Breast epithelium (tissue), 4 donors: ENCODE measurements at regions not wholly inside any gene's neighbourhood (a gene's known extent, or its start where the extent isn't known, plus 50 kb on each side); places are given as distances from the start of the nearest gene placed in this dataset.

Experiments used
- DNase-seq, 2 donors: peaks; one replicate each; pipeline ENCODE4 v3.0.0-alpha.2; 2019; ENCODE audit warnings: low spot score in 2 of 2
- H3K27ac ChIP-seq, 2 donors: fragments of 200-600 bp; sonication (generic) in 1 of 2; one replicate each; pipeline ENCODE4 v1.5.1; 2016 to 2019; ENCODE audit warnings: mild to moderate bottlenecking in 1 of 2
- H3K27me3 ChIP-seq, 2 donors: fragments of 200-600 bp; sonication (generic) in 1 of 2; one replicate each; pipeline versions ENCODE4 v1.5.1 to v1.6.0; 2017 to 2019; ENCODE audit warnings: control low read depth in 1 of 2, mild to moderate bottlenecking in 1 of 2
- H3K36me3 ChIP-seq: fragments of 200-600 bp; one replicate; pipeline ENCODE4 v1.5.1; 2019
- H3K4me1 ChIP-seq, 2 donors: fragments of 200-600 bp; sonication (generic); one replicate each; pipeline ENCODE4 v1.5.1; 2016 to 2019; ENCODE audit warnings: control low read depth in 1 of 2
- H3K4me3 ChIP-seq, 3 donors: fragments of 200-600 bp; sonication (generic); 1 replicate in 2 of 3; 2 replicates in 1 of 3; pipeline ENCODE4 v1.5.1; 2016 to 2019; ENCODE audit warnings: mild to moderate bottlenecking in 3 of 3, moderate library complexity in 2 of 3
- H3K9me3 ChIP-seq, 2 donors: fragments of 200-600 bp; sonication (generic) in 1 of 2; one replicate each; pipeline ENCODE4 v1.5.1; 2016 to 2019; ENCODE audit warnings: control low read depth in 1 of 2
- CTCF ChIP-seq, 3 donors: fragments of 450-650 bp; IDR thresholded peaks; one replicate each; pipeline ENCODE4 v1.5.1; 2016 to 2017; ENCODE audit warnings: antibody characterized with exemption in 3 of 3, mild to moderate bottlenecking in 3 of 3, moderate library complexity in 3 of 3
- POLR2A ChIP-seq: fragments of 450-650 bp; IDR thresholded peaks from one replicate; pipeline ENCODE4 v1.6.1; 2016; ENCODE audit warnings: antibody characterized with exemption, mild to moderate bottlenecking, moderate library complexity
- POLR2AphosphoS5 ChIP-seq, 3 donors: sonication (generic); formaldehyde crosslinking; IDR thresholded peaks; one replicate each; pipeline ENCODE4 v1.6.1; 2017; ENCODE audit warnings: antibody characterized with exemption in 3 of 3
- intact Hi-C: fragments of 100-400 bp; cut with DNase I; formaldehyde crosslinking; loops from one replicate; pipeline ENCODE4 v1.15.1; 2023; ENCODE audit warnings: low total_unique reads

GRCh38 chr3:168473334-168473890, 377.7 kb upstream of the GOLIM4 start:
- Histone ChIP-seq H3K4me1 (no peaks in the 10 kb centered on the region), H3K27ac (no peak overlapping the region), H3K9me3 (peaks cover 0 to 3% of the 10 kb centered on the region in 2 donors), H3K36me3 (no peaks in the 10 kb centered on the region), H3K4me3 (no peak overlapping the region), H3K27me3 (no peaks in the 10 kb centered on the region)
- TF ChIP-seq POLR2AphosphoS5 (IDR thresholded peaks at IDR 0.05), result no peak
- TF ChIP-seq POLR2A, result no peak
- TF ChIP-seq CTCF (IDR thresholded peaks at IDR 0.05), result no peak
- intact Hi-C loops, result no loop called here
- DNase-seq, result no peak

- peaks cover 0 to 3% of the 10 kb centered on the region in 2 donors for H3K9me3 ChIP-seq
- no peaks in the 10 kb centered on the region for H3K4me1 ChIP-seq
- no peaks in the 10 kb centered on the region for H3K27me3 ChIP-seq
- no peak for TF ChIP-seq POLR2A
- DNase-seq, result no peak
- intact Hi-C loops, result no loop called here
- H3K4me3 ChIP-seq, result no peak overlapping the region
- H3K27ac ChIP-seq, result no peak overlapping the region
- H3K36me3 ChIP-seq, result no peaks in the 10 kb centered on the region
Measured at GRCh38 chr3:168472783-168473182, 377.1 kb upstream of the GOLIM4 start.

- no peak for DNase-seq
- Histone ChIP-seq H3K9me3 (peaks cover 0 to 3% of the 10 kb centered on the region in 2 donors), H3K36me3 (no peaks in the 10 kb centered on the region), H3K27me3 (no peaks in the 10 kb centered on the region), H3K4me3 (no peak overlapping the region), H3K27ac (no peak overlapping the region), H3K4me1 (no peaks in the 10 kb centered on the region)
- TF ChIP-seq POLR2A (no peak), POLR2AphosphoS5 (IDR thresholded peaks at IDR 0.05) (no peak), CTCF (IDR thresholded peaks at IDR 0.05) (no peak)
- intact Hi-C loops, result no loop called here
Measured at GRCh38 chr3:168470380-168470779, 374.7 kb upstream of the GOLIM4 start.

- Histone ChIP-seq H3K4me1 (no peaks in the 10 kb centered on the region), H3K27ac (no peak overlapping the region), H3K27me3 (no peaks in the 10 kb centered on the region), H3K9me3 (peaks cover 0 to 3% of the 10 kb centered on the region in 2 donors), H3K4me3 (no peak overlapping the region), H3K36me3 (no peaks in the 10 kb centered on the region)
- no peak for DNase-seq
- intact Hi-C loops, result no loop called here
- no peak for TF ChIP-seq POLR2A
- no peak for TF ChIP-seq CTCF (IDR thresholded peaks at IDR 0.05)
- TF ChIP-seq POLR2AphosphoS5 (IDR thresholded peaks at IDR 0.05), result no peak
Measured at GRCh38 chr3:168469436-168469835, 373.7 kb upstream of the GOLIM4 start.

GRCh38 chr3:168467115-168467714, 371.5 kb upstream of the GOLIM4 start:
- peaks cover 0 to 3% of the 10 kb centered on the region in 2 donors for H3K9me3 ChIP-seq
- no peaks in the 10 kb centered on the region for H3K36me3 ChIP-seq
- DNase-seq, result no peak
- no peaks in the 10 kb centered on the region for H3K4me1 ChIP-seq
- no peak overlapping the region for H3K27ac ChIP-seq
- H3K27me3 ChIP-seq, result no peaks in the 10 kb centered on the region
- no peak for TF ChIP-seq POLR2A
- TF ChIP-seq POLR2AphosphoS5 (IDR thresholded peaks at IDR 0.05), result no peak
- TF ChIP-seq CTCF (IDR thresholded peaks at IDR 0.05), result no peak
- H3K4me3 ChIP-seq, result no peak overlapping the region
- intact Hi-C loops, result no loop called here
